Neural cell (in vitro differentiated cells): ENCODE measurements at regions not wholly inside any gene's neighbourhood (a gene's known extent, or its start where the extent isn't known, plus 50 kb on each side); places are given as distances from the start of the nearest gene placed in this dataset.

ENCODE experiments used
- H2AFZ ChIP-seq: fragments of 200-600, 300-800 bp; sonication (generic), shearing (Covaris generic); 2 replicates; pipeline ENCODE4 v1.6.0; 2014; ENCODE audit warnings: low read depth, mild to moderate bottlenecking, antibody characterized with exemption, low read length, moderate library complexity
- H3F3A ChIP-seq: fragments of 200-600 bp; shearing (Covaris generic); 2 replicates; pipeline ENCODE4 v1.6.1; 2016; ENCODE audit warnings: mild to moderate bottlenecking, moderate library complexity, mixed read lengths, antibody characterized with exemption, low read length; ENCODE audit not compliant: insufficient read depth, poor library complexity, severe bottlenecking
- H3K27ac ChIP-seq: fragments of 200-600, 300-800 bp; sonication (generic), shearing (Covaris generic); 2 replicates; pipeline ENCODE4 v1.5.1; 2014; ENCODE audit warnings: mild to moderate bottlenecking, low read length, moderate library complexity
- H3K27me3 ChIP-seq: fragments of 300-800, 200-600 bp; sonication (generic), shearing (Covaris generic); 2 replicates; pipeline ENCODE4 v1.6.0; 2014; ENCODE audit warnings: mild to moderate bottlenecking, low read depth, low read length, moderate library complexity; ENCODE audit not compliant: insufficient read depth
- H3K36me3 ChIP-seq: fragments of 300-800, 200-600 bp; sonication (generic), shearing (Covaris generic); 2 replicates; pipeline ENCODE4 v1.5.1; 2014; ENCODE audit warnings: mild to moderate bottlenecking, antibody characterized with exemption, low read length, moderate library complexity; ENCODE audit not compliant: insufficient read depth
- H3K4me2 ChIP-seq: fragments of 300-800, 200-600 bp; sonication (generic), shearing (Covaris generic); 2 replicates; pipeline ENCODE4 v1.6.0; 2014; ENCODE audit warnings: mild to moderate bottlenecking, low read length
- H3K4me3 ChIP-seq: fragments of 300-800, 200-600 bp; sonication (generic), shearing (Covaris generic); 2 replicates; pipeline ENCODE4 v1.5.1; 2014; ENCODE audit warnings: mild to moderate bottlenecking, low read length, moderate library complexity
- H3K79me2 ChIP-seq: fragments of 200-600 bp; shearing (Covaris generic); replicated peaks from 2 replicates; pipeline ENCODE4 v1.6.0; 2014; ENCODE audit warnings: mild to moderate bottlenecking, low read length, moderate library complexity; ENCODE audit not compliant: insufficient read depth
- H3K9ac ChIP-seq: fragments of 300-800, 200-600 bp; sonication (generic), shearing (Covaris generic); 2 replicates; pipeline ENCODE4 v1.6.1; 2016; ENCODE audit warnings: mild to moderate bottlenecking, low read length, mixed read lengths
- H3K9me2 ChIP-seq: fragments of 200-600 bp; shearing (Covaris generic); 2 replicates; pipeline ENCODE4 v1.6.1; 2016; ENCODE audit warnings: mild to moderate bottlenecking, low read length, mixed read lengths; ENCODE audit not compliant: insufficient read depth
- H3K9me3 ChIP-seq: fragments of 200-600, 300-800 bp; sonication (generic), shearing (Covaris generic); 2 replicates; pipeline ENCODE4 v1.6.1; 2016; ENCODE audit warnings: mild to moderate bottlenecking, mixed run types, low read length, moderate library complexity, mixed read lengths
- H4K20me1 ChIP-seq: fragments of 200-600 bp; shearing (Covaris generic); 2 replicates; pipeline ENCODE4 v1.6.1; 2016; ENCODE audit warnings: mild to moderate bottlenecking, mixed run types; ENCODE audit not compliant: insufficient read depth
- CTCF ChIP-seq: fragments of 450-650 bp; IDR thresholded peaks from 2 replicates; pipeline ENCODE4 v1.5.1; 2014; ENCODE audit warnings: antibody characterized with exemption, mild to moderate bottlenecking, moderate library complexity; ENCODE audit not compliant: poor library complexity, severe bottlenecking
- EP300 ChIP-seq: fragments of 450-650 bp; conservative IDR thresholded peaks from 2 replicates; pipeline ENCODE4 v1.6.1; 2014; ENCODE audit warnings: antibody characterized with exemption, mild to moderate bottlenecking, moderate library complexity; ENCODE audit not compliant: poor library complexity, severe bottlenecking
- EZH2 ChIP-seq: fragments of 200-600, 300-800 bp; shearing (Covaris generic), sonication (generic); IDR thresholded peaks from 2 replicates; pipeline ENCODE4 v1.6.1; 2014; ENCODE audit warnings: antibody characterized with exemption, low read length, borderline replicate concordance, mild to moderate bottlenecking; ENCODE audit not compliant: insufficient read depth, poor library complexity, severe bottlenecking
- MXI1 ChIP-seq: fragments of 450-650 bp; conservative IDR thresholded peaks from 2 replicates; pipeline ENCODE4 v1.6.1; 2014; ENCODE audit warnings: antibody characterized with exemption, mild to moderate bottlenecking; ENCODE audit not compliant: poor library complexity, severe bottlenecking
- POLR2AphosphoS5 ChIP-seq: IDR thresholded peaks from 2 replicates; pipeline ENCODE4 v1.6.1; 2012
- RAD21 ChIP-seq: fragments of 450-650 bp; conservative IDR thresholded peaks from 2 replicates; pipeline ENCODE4 v1.6.1; 2014; ENCODE audit warnings: antibody characterized with exemption, mild to moderate bottlenecking, moderate library complexity
- REST ChIP-seq: IDR thresholded peaks from 2 replicates; pipeline ENCODE4 v1.6.1; 2012; ENCODE audit warnings: borderline replicate concordance
- SMC3 ChIP-seq: fragments of 450-650 bp; conservative IDR thresholded peaks from 2 replicates; pipeline ENCODE4 v1.6.1; 2014; ENCODE audit warnings: antibody characterized with exemption, mild to moderate bottlenecking, moderate library complexity; ENCODE audit not compliant: poor library complexity
- TAF1 ChIP-seq: IDR thresholded peaks from 2 replicates; pipeline ENCODE4 v1.6.1; 2012; ENCODE audit warnings: low read depth

GRCh38 chr9:116027511-116027910, 126.1 kb upstream of the PAPPA start:
- H3K9me2 ChIP-seq, result no peaks in the 10 kb centered on the region
- no peak overlapping the region for H3K27ac ChIP-seq
- H4K20me1 ChIP-seq, result no peaks in the 10 kb centered on the region
- H3F3A ChIP-seq, result no peaks in the 10 kb centered on the region
- no peaks in the 10 kb centered on the region for H3K27me3 ChIP-seq
- no peak overlapping the region for H2AFZ ChIP-seq
- H3K9me3 ChIP-seq, result no peaks in the 10 kb centered on the region
- no peak overlapping the region for H3K4me3 ChIP-seq
- no peaks in the 10 kb centered on the region for H3K36me3 ChIP-seq
- TF ChIP-seq TAF1 (no peak), SMC3 (no peak), RAD21 (no peak)
- no peak overlapping the region for H3K4me2 ChIP-seq
- no peak overlapping the region for H3K9ac ChIP-seq
- H3K79me2 ChIP-seq, result no peaks in the 10 kb centered on the region

- no peaks in the 10 kb centered on the region for H3K27me3 ChIP-seq
- H3K27ac ChIP-seq, result no peak overlapping the region
- TF ChIP-seq RAD21, result no peak
- TF ChIP-seq CTCF, result no peak
- no peak for TF ChIP-seq SMC3
- no peak for TF ChIP-seq EP300
- no peak for TF ChIP-seq EZH2
- no peak for TF ChIP-seq REST
- TF ChIP-seq POLR2AphosphoS5, result no peak
- no peak for TF ChIP-seq TAF1
- no peaks in the 10 kb centered on the region for H3K9me3 ChIP-seq
- H3K4me3 ChIP-seq, result no peak overlapping the region
- H4K20me1 ChIP-seq, result no peaks in the 10 kb centered on the region
- H3K79me2 ChIP-seq, result no peaks in the 10 kb centered on the region
- H2AFZ ChIP-seq, result no peak overlapping the region
- no peak overlapping the region for H3K4me2 ChIP-seq
- no peaks in the 10 kb centered on the region for H3K36me3 ChIP-seq
- no peak overlapping the region for H3K9ac ChIP-seq
- H3F3A ChIP-seq, result no peaks in the 10 kb centered on the region
- H3K9me2 ChIP-seq, result no peaks in the 10 kb centered on the region
These were observed 125.6 kb upstream of the PAPPA start for GRCh38 chr9:116027951-116028350.

- H3K27ac ChIP-seq, result no peak overlapping the region
- H3K4me3 ChIP-seq, result no peak overlapping the region
- H3K79me2 ChIP-seq, result no peaks in the 10 kb centered on the region
- H3K9me2 ChIP-seq, result no peaks in the 10 kb centered on the region
- H3K9me3 ChIP-seq, result no peaks in the 10 kb centered on the region
- H3F3A ChIP-seq, result no peaks in the 10 kb centered on the region
- no peak overlapping the region for H3K9ac ChIP-seq
- no peak overlapping the region for H2AFZ ChIP-seq
- H3K4me2 ChIP-seq, result no peak overlapping the region
- H3K27me3 ChIP-seq, result no peaks in the 10 kb centered on the region
- H4K20me1 ChIP-seq, result no peaks in the 10 kb centered on the region
- no peaks in the 10 kb centered on the region for H3K36me3 ChIP-seq
- TF ChIP-seq EP300, result no peak
- TF ChIP-seq EZH2, result no peak
- no peak for TF ChIP-seq TAF1
- TF ChIP-seq SMC3, result no peak
- no peak for TF ChIP-seq MXI1
- no peak for TF ChIP-seq CTCF
- TF ChIP-seq REST, result no peak
- no peak for TF ChIP-seq POLR2AphosphoS5
- TF ChIP-seq RAD21, result no peak
These were observed 123.1 kb upstream of the PAPPA start for GRCh38 chr9:116030517-116030916.
